ENCODE measurements at regions not wholly inside any gene's neighbourhood (a gene's known extent, or its start where the extent isn't known, plus 50 kb on each side); places are given as distances from the start of the nearest gene placed in this dataset.

GRCh38 chr1:61609040-61609439 lies 115.9 kb downstream of the TM2D1 start:
- TF ChIP-seq, protein P1, sequence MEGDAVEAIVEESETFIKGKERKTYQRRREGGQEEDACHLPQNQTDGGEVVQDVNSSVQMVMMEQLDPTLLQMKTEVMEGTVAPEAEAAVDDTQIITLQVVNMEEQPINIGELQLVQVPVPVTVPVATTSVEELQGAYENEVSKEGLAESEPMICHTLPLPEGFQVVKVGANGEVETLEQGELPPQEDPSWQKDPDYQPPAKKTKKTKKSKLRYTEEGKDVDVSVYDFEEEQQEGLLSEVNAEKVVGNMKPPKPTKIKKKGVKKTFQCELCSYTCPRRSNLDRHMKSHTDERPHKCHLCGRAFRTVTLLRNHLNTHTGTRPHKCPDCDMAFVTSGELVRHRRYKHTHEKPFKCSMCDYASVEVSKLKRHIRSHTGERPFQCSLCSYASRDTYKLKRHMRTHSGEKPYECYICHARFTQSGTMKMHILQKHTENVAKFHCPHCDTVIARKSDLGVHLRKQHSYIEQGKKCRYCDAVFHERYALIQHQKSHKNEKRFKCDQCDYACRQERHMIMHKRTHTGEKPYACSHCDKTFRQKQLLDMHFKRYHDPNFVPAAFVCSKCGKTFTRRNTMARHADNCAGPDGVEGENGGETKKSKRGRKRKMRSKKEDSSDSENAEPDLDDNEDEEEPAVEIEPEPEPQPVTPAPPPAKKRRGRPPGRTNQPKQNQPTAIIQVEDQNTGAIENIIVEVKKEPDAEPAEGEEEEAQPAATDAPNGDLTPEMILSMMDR (IDR thresholded peaks at IDR 0.05; ENCODE audit: poor library complexity, severe bottlenecking): no peak
- TF ChIP-seq, protein P2, sequence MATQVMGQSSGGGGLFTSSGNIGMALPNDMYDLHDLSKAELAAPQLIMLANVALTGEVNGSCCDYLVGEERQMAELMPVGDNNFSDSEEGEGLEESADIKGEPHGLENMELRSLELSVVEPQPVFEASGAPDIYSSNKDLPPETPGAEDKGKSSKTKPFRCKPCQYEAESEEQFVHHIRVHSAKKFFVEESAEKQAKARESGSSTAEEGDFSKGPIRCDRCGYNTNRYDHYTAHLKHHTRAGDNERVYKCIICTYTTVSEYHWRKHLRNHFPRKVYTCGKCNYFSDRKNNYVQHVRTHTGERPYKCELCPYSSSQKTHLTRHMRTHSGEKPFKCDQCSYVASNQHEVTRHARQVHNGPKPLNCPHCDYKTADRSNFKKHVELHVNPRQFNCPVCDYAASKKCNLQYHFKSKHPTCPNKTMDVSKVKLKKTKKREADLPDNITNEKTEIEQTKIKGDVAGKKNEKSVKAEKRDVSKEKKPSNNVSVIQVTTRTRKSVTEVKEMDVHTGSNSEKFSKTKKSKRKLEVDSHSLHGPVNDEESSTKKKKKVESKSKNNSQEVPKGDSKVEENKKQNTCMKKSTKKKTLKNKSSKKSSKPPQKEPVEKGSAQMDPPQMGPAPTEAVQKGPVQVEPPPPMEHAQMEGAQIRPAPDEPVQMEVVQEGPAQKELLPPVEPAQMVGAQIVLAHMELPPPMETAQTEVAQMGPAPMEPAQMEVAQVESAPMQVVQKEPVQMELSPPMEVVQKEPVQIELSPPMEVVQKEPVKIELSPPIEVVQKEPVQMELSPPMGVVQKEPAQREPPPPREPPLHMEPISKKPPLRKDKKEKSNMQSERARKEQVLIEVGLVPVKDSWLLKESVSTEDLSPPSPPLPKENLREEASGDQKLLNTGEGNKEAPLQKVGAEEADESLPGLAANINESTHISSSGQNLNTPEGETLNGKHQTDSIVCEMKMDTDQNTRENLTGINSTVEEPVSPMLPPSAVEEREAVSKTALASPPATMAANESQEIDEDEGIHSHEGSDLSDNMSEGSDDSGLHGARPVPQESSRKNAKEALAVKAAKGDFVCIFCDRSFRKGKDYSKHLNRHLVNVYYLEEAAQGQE (IDR thresholded peaks at IDR 0.05; ENCODE audit: borderline replicate concordance): no peak
- TF ChIP-seq TAF1 (IDR thresholded peaks at IDR 0.05; ENCODE audit: low read depth) (no peak), EZH2 (IDR thresholded peaks at IDR 0.05; ENCODE audit: borderline replicate concordance, insufficient read depth, low read length, poor library complexity, severe bottlenecking) (no peak), POLR2AphosphoS5 (IDR thresholded peaks at IDR 0.05) (no peak)

Measured in neural cell (in vitro differentiated cells).